Motor neuron (in vitro differentiated cells): ENCODE measurements at regions not wholly inside any gene's neighbourhood (a gene's known extent, or its start where the extent isn't known, plus 50 kb on each side); places are given as distances from the start of the nearest gene placed in this dataset.
A peak's percentile ranks its signal among the peaks of the same experiment; 100 is the strongest.
"Not testable (repeated sequence)": the region's sequence is repeated elsewhere in the genome, so short reads cannot be mapped to it uniquely, and the experiment has no call there.

Experiments used
- ATAC-seq, 8 experiments: fragments of 200-7000 bp; cut with Tn5 transposase; replicated peaks in 6 of 8; 2 replicates each; pipeline ENCODE4 v1.8.0; 2021; ENCODE audit warnings: mild to moderate bottlenecking in 8 of 8, moderate library complexity in 8 of 8
- H3K27ac ChIP-seq, 2 donors: fragments of 250-450 bp; sonication (Bioruptor Pico); 2 replicates each; pipeline ENCODE4 v1.9.0; 2021; ENCODE audit warnings: antibody characterized with exemption in 2 of 2, mild to moderate bottlenecking in 2 of 2, moderate library complexity in 1 of 2
- H3K4me1 ChIP-seq, 2 donors: fragments of 250-450 bp; sonication (Bioruptor Pico); replicated peaks in 1 of 2; 2 replicates each; pipeline ENCODE4 v1.6.1; 2021; ENCODE audit warnings: antibody characterized with exemption in 2 of 2, mild to moderate bottlenecking in 2 of 2, moderate library complexity in 1 of 2
- H3K4me3 ChIP-seq, 5 donors: fragments of 250-450 bp; sonication (Bioruptor Pico); 2 replicates each; pipeline ENCODE4 v1.9.0; 2021; ENCODE audit warnings: antibody characterized with exemption in 5 of 5, mild to moderate bottlenecking in 5 of 5, moderate library complexity in 4 of 5
- WGBS, 10 experiments: fragments of 450-650 bp; shearing (Covaris generic); methylation state at CpG; one replicate each; pipeline ENCODE4 v1.0.0; 2022; 5-methylcytosine and 5-hydroxymethylcytosine counted together
- in situ Hi-C, 9 experiments: fragments of 400-800 bp; cut with MboI; loops; one replicate each; pipeline ENCODE4 v1.15.0; 2021; ENCODE audit warnings: low sequenced_read_pairs in 9 of 9, low pct_unique_long_range_greater_than_20kb in 2 of 9; ENCODE audit not compliant: unreplicated experiment in 9 of 9

DNA sequence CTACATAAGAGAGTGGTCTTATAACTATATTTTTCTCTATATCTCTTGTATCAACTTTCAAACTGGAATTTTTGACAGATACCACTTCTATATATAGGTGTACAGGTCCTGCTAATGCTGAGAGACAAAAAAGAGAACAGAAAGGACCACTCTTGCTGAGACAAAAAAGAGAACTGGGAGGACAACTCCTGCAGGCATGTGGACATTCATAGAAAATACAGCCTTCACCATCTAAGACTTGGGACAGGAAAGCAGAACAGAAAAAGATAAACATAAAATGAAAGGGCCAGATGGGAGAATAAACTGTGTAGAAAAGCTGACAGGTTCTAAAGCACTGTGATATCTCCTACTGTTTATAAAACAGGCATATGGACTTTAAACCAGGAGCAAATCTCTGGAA, 541.0 kb upstream of the ADGRB3 start:
- no peaks in the 10 kb centered on the region for H3K4me1 ChIP-seq
- in situ Hi-C loops = no loop called here
- H3K27ac ChIP-seq = no peak overlapping the region
- no peak for ATAC-seq
- no peak overlapping the region for H3K4me3 ChIP-seq

DNA sequence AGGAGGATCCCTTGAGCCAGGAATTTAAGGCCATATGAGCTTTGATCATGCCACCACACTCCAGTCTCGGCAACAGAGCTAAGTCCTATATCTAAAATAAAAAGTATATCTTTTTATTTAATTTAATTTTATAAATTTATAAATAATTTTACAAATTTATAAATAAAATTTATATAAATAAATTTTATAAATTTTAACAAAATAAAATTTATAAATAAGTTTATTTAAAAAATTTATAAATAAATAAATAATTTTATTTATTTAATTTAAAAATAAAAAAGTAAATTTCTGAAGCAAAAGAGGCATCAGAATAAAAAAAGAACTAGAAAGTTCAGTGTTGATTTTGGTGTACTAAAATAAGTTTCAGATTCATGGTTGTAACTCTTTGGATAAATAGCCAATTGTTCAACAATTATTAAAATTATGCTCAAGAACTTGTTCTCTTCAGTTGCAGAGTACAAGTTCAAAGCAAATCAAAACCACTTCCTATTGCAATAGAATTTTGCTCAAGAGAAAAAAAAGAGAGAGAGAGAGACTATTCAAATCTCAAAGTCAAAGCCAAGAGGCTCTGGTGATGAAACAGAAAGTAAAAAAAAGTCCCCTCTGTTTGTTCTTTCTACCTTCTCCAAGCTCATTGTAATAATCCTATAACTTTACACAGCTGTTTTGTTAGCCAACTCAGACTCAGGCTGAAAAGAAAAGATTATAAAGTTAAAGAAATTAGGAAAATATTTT, 547.5 kb upstream of the ADGRB3 start:
- Histone ChIP-seq H3K4me1 (peaks cover 0 to 4% of the 10 kb centered on the region in 2 donors), H3K4me3 (no peak overlapping the region), H3K27ac (no peak overlapping the region)
- in situ Hi-C loops = no loop called here
- ATAC-seq = no peak
- WGBS, 10 experiments = 0 to 100% (median 38%) methylated on average over 1 of the region's 1 CpG; no CpG with 5 or more reads in 3 of the 10 experiments

DNA sequence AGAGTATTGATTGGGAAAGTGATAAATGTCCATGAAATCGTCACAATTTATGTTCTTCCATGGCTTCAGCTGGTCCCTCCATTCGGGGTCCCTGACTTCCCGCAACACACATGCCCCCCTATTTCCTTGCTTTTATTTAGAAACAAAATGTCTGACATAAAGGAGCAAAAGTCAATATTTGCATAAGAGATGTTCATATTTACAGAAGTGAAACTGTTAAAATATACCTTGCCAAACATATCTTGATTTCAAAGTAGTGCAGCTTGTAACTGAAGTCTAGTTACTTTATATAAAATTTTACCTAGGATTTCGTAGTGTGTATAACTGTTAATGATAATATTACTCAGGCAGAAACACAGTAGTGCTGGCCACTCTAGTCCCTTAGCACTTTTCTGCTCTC, 548.9 kb upstream of the ADGRB3 start:
- in situ Hi-C loops = no loop called here
- no peak for ATAC-seq
- Histone ChIP-seq H3K4me3 (no peak overlapping the region), H3K27ac (no peak overlapping the region), H3K4me1 (peaks cover 0 to 4% of the 10 kb centered on the region in 2 donors)
- 0 to 96% (median 45%) methylated on average over 2 to 4 of the region's 4 CpGs; no CpG with 5 or more reads in 2 of the 10 experiments for WGBS, 10 experiments

DNA sequence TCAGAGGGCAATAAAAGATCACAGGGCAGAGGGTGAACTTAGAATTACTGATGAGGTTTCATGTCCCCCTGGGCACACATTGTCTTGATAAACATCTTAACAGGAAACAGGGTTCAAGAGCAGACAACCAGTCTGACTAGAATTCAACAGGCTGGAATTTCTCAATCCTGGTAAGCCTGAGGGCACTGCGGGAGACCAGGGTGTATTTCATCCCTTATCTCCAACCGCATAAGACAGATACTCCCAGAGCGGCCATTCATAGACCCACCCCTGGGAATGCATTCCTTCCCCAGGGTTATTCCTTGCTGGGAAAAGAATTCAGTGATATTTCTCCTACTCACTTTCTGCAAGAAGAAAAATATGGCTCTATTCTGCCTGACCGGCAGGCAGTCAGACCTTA, 549.5 kb upstream of the ADGRB3 start:
- ATAC-seq, H3K4me3 ChIP-seq, in situ Hi-C loops, H3K4me1 ChIP-seq, H3K27ac ChIP-seq: not testable (repeated sequence)
- 83 to 100% (median 99%) methylated on average over 1 to 3 of the region's 4 CpGs; no CpG with 5 or more reads in 4 of the 10 experiments for WGBS, 10 experiments

DNA sequence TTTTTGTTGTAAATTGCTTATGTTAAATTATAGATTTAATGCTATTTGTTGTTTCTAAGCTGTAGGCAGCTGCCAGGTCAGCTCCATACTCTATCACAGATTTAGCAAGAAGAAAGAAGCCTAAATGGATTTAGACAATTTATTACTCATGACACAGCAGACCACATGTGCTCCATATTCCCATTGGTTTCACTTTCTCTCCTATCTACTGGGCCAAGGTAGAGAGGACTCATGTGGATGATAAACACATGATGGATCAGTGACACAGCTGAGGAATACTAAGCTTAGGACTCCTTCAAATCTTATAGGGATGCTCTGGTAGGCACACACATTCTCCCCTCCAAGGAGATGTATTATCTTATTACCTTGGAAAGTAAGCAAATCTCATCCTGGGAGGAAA, 553.0 kb upstream of the ADGRB3 start:
- Histone ChIP-seq H3K4me3 (no peak overlapping the region), H3K4me1 (no peaks in the 10 kb centered on the region), H3K27ac (no peak overlapping the region)
- in situ Hi-C loops = no loop called here
- ATAC-seq = no peak

DNA sequence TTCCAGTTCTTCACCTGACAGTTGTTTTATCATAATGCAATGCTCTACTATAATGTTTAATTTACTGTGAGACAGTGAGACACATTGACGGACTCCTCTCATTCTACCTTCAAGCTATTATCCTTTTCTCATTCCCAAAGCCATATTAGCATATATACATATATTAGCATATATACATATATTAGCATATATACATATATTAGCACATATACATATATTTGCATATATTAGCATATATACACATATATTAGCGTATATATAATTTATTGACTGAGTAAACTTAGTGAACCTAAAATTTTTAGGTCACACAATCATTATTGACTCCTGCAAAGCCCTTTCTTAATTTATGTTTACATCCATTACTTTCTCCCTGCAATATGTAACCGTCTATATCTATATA, 555.0 kb upstream of the ADGRB3 start:
- WGBS, 10 experiments = 0 to 94% (median 44%) methylated on average over 1 to 3 of the region's 3 CpGs; no CpG with 5 or more reads in 1 of the 10 experiments
- in situ Hi-C loops = no loop called here
- no peak overlapping the region for H3K4me3 ChIP-seq
- H3K4me1 ChIP-seq = no peaks in the 10 kb centered on the region
- H3K27ac ChIP-seq = no peak overlapping the region
- ATAC-seq = peak in 1 of 8 experiments; percentile 44

DNA sequence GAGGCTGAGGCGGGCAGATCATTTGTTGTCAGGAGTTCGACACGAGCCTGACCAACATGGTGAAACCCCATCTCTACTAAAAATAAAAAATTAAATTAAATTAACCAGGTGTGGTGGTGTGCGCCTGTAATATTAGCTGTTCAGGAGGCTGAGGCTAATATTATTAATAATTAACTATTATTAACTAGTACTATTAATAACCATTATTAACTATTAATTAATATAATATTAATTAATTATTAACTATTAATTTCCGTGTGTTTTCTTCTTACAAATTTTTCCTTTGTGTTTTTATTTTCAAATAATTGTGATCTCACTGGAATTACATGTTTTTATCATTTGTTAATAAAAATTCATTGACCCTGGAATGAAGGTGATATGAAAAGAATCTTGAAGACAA, 557.4 kb upstream of the ADGRB3 start:
- ATAC-seq = no peak
- in situ Hi-C loops = no loop called here
- Histone ChIP-seq H3K27ac (no peak overlapping the region), H3K4me3 (no peak overlapping the region), H3K4me1 (no peaks in the 10 kb centered on the region)
- WGBS, 10 experiments = 4 to 100% (median 73%) methylated on average over 1 to 5 of the region's 5 CpGs

DNA sequence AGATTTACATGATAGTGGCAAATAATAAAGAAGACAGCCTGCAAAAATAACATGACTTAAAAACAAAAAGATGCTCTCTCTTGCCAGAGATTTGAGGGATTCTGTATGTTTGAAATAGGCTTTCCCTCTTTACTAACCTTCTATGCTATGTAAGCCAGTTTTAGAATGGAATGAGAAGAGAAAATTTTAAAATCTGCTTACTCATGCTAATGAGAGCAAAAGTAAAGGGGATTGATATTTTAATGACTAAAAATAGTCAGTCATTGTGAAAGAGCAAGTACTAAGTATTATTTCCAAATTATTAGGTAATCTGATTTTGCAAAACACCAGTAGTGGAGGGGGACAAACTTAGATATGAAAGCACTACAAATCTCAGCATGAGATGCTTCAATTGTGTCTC, 563.3 kb upstream of the ADGRB3 start:
- no peak overlapping the region for H3K4me3 ChIP-seq
- in situ Hi-C loops = no loop called here
- H3K4me1 ChIP-seq = no peaks in the 10 kb centered on the region
- ATAC-seq = no peak
- no peak overlapping the region for H3K27ac ChIP-seq

DNA sequence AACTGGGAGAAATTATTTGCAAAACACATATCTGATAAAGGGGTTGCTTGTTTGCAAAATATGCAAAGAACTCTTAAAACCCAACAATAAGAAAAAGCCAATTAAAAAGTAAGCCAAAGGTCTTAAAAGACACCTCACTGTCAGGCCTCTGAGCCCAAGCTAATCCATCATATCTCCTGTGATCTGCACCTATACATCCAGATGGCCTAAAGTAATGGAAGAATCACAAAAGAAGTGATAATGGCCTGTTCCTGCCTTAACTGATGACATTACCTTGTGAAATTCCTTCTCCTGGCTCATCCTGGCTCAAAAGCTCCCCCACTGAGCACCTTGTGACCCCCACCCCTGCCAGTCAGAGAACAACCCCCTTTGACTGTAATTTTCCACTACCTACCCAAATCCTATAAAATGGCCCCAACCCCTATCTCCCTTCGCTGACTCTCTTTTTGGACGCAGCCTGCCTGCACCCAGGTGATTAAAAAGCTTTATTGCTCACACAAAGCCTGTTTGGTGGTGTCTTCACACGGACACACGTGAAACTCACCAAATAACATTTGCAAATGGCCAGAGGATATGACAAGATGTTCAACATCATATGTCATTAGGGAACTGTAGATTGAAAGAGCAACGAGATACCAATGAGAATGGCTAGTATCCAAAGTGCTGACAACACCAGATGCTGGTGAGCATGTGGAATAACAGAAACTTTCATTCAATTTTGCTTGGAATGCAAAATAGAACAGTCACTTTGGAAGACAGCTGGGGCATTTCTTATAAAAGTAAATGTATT, 565.0 kb upstream of the ADGRB3 start:
- in situ Hi-C loops = no loop called here
- no peak for ATAC-seq
- WGBS, 10 experiments = 0 to 84% (median 14%) methylated on average over 1 to 5 of the region's 5 CpGs; no CpG with 5 or more reads in 3 of the 10 experiments
- H3K27ac ChIP-seq = no peak overlapping the region
- H3K4me3 ChIP-seq = no peak overlapping the region
- no peaks in the 10 kb centered on the region for H3K4me1 ChIP-seq

DNA sequence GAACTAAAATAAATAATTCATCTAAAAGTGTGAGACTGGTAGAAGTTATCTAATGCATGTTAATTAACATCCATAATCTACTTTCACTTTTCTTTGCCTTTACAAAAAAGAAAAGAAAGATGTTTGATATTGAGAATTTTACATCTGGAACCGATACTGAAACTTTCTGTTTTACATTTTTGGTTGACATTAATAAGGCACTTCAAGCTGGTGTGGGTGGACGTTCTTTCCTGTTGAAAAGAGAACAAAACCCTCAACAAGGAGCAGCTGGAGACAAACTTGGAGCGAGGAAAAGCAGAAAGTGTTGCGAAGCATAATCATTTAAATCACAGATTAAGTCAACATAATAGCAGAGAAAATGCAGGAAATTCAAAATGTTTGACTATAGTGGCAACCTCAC, 575.2 kb upstream of the ADGRB3 start:
- in situ Hi-C loops = no loop called here
- Histone ChIP-seq H3K4me1 (no peaks in the 10 kb centered on the region), H3K27ac (no peak overlapping the region), H3K4me3 (no peak overlapping the region)
- 0 to 100% (median 68%) methylated on average over 1 to 4 of the region's 4 CpGs for WGBS, 10 experiments
- no peak for ATAC-seq

DNA sequence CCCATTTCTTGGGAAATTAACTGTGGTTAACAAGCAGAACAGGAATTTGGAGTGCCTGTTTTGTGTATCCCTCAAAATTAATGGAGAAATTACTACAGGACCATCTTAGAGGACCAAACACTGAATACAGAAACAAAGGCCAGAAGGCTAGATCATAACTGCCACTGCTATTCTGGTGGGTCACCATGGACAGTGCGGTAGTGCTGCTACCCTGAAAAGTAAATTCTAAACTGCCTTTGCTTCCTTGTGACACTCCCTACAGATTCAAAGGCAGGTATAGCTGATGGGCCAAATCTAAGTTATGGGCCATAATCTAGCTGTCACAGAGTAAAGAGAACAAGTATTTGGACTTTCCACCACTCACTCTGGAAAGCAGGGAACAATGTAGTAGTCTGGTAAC, 575.8 kb upstream of the ADGRB3 start:
- Histone ChIP-seq H3K27ac (no peak overlapping the region), H3K4me1 (no peaks in the 10 kb centered on the region), H3K4me3 (no peak overlapping the region)
- in situ Hi-C loops = no loop called here
- 33 to 100% (median 100%) methylated on average over 1 of the region's 1 CpG; no CpG with 5 or more reads in 4 of the 10 experiments for WGBS, 10 experiments
- no peak for ATAC-seq

DNA sequence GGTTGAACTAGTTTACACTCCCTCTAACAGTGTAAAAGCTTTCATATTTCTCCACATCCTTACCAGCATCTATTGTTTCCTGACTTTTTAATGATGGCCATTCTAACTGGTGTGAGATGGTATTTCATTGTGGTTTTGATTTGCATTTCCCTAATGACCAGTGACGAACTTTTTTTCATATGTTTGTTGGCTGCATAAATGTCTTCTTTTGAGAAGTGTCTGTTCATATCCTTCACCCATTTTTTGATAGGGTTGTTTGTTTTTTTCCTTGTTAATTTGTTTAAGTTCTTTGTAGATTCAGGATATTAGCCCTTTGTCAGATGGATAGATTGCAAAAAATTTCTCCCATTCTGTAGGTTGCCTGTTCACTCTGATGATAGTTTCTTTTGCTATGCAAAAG, 578.5 kb upstream of the ADGRB3 start:
- in situ Hi-C loops, H3K27ac ChIP-seq, H3K4me1 ChIP-seq, H3K4me3 ChIP-seq, ATAC-seq: not testable (repeated sequence)
- WGBS, 10 experiments = 0 to 86% (median 38%) methylated on average over 1 of the region's 1 CpG; no CpG with 5 or more reads in 3 of the 10 experiments

DNA sequence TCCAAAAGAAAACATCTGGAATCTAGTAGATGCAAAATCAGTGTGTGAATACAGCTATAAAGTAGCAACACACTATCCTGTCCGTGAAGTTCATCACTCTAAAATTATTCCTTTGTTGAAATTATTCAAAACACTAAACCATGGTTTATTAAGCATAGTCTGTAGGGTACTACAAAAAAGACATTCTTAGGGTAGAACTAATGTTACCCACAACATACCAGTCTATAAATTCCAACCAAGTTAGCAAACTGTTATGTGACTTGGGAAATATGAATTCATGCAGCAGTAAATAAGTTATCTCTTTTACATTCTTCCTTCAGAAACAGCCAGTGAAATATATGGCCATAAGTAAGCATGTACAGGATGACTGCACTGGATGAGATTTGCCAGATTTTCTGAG, 580.3 kb upstream of the ADGRB3 start:
- in situ Hi-C loops = no loop called here
- H3K4me3 ChIP-seq = no peak overlapping the region
- 0 to 100% (median 50%) methylated on average over 1 of the region's 1 CpG; no CpG with 5 or more reads in 1 of the 10 experiments for WGBS, 10 experiments

More for the DNA sequence above, 580.3 kb upstream of the ADGRB3 start:
- no peak overlapping the region for H3K27ac ChIP-seq
- no peaks in the 10 kb centered on the region for H3K4me1 ChIP-seq
- no peak for ATAC-seq
